Psoas muscle (tissue), 7 donors: ENCODE measurements at regions not wholly inside any gene's neighbourhood (a gene's known extent, or its start where the extent isn't known, plus 50 kb on each side); places are given as distances from the start of the nearest gene placed in this dataset.

Experiments
- ATAC-seq, 4 donors: fragments of 200-7000 bp; cut with Tn5 transposase; one replicate each; pipeline ENCODE4 v1.9.1; 2020; ENCODE audit warnings: moderate library complexity in 3 of 4, mild to moderate bottlenecking in 2 of 4
- DNase-seq, 2 donors: peaks; one replicate each; pipeline ENCODE4 v3.0.0-alpha.2; 2020
- H3K27ac ChIP-seq: fragments of 200-600 bp; one replicate; pipeline ENCODE4 v1.8.0; 2022
- H3K27me3 ChIP-seq, 3 donors: fragments of 200-600 bp in 1 of 3; one replicate each; pipeline versions ENCODE4 v1.6.1 to v1.8.0; 2013 to 2022; ENCODE audit warnings: low read length in 2 of 3, mild to moderate bottlenecking in 2 of 3, moderate library complexity in 1 of 3; ENCODE audit not compliant: insufficient read depth in 3 of 3
- H3K36me3 ChIP-seq, 2 donors: fragments of 200-600 bp in 1 of 2; one replicate each; pipeline versions ENCODE4 v1.6.1 to v1.8.0; 2013 to 2022; ENCODE audit warnings: low read depth in 1 of 2, mild to moderate bottlenecking in 1 of 2, moderate library complexity in 1 of 2; ENCODE audit not compliant: insufficient read depth in 1 of 2
- H3K4me1 ChIP-seq: fragments of 200-600 bp; one replicate; pipeline ENCODE4 v1.8.0; 2022
- H3K4me3 ChIP-seq: fragments of 200-600 bp; one replicate; pipeline ENCODE4 v1.8.0; 2022; ENCODE audit warnings: mild to moderate bottlenecking
- H3K9me3 ChIP-seq: fragments of 200-600 bp; one replicate; pipeline ENCODE4 v1.8.0; 2022
- CTCF ChIP-seq: fragments of 200-600 bp; IDR thresholded peaks from one replicate; pipeline ENCODE4 v1.8.0; 2022; ENCODE audit warnings: antibody characterized with exemption
- WGBS, 3 donors: extraction: QIAGEN DNeasy Blood & Tissue Kit; methylation state at CpG; one replicate each; pipeline versions ENCODE4 v1.1.6 to v1.1.7; 2013; 5-methylcytosine and 5-hydroxymethylcytosine counted together
- intact Hi-C, 2 donors: fragments of 100-400 bp; cut with DNase I; formaldehyde crosslinking; loops; one replicate each; pipeline versions ENCODE4 v1.11.0 to v1.14.2; 2022
- donor health status: healthy with polysubstance abuse.
- donor health status: DM: no; HTN: no; CAD: no; lungs with moderate emphysema.
- donor health status: Bipolar disorder and iron deficiency.
- donor health status: healthy.
- donor health status: DM: yes; HTN: yes; CAD: no.
- donor health status: DM: no; HTN: no; CAD: no.
- donor health status: DM: yes; HTN: yes; CAD: no.

- WGBS, 3 donors = 26 to 45% (median 36%) methylated on average over 2 of the region's 2 CpGs
- DNase-seq (no peak), ATAC-seq (no peak)
- Histone ChIP-seq H3K27ac (no peak overlapping the region), H3K4me1 (no peaks in the 10 kb centered on the region), H3K36me3 (no peaks in the 10 kb centered on the region), H3K27me3 (no peaks in the 10 kb centered on the region), H3K9me3 (no peaks in the 10 kb centered on the region), H3K4me3 (no peak overlapping the region)
- intact Hi-C loops = no loop called here
- no peak for TF ChIP-seq CTCF
Observed at GRCh38 chr13:87798536-87798935, 127.4 kb downstream of the SLITRK5 start.

- TF ChIP-seq CTCF = no peak
- intact Hi-C loops = no loop called here
- ATAC-seq (no peak), DNase-seq (no peak)
- Histone ChIP-seq H3K9me3 (no peaks in the 10 kb centered on the region), H3K4me3 (no peak overlapping the region), H3K36me3 (no peaks in the 10 kb centered on the region), H3K27me3 (no peaks in the 10 kb centered on the region), H3K4me1 (no peaks in the 10 kb centered on the region), H3K27ac (no peak overlapping the region)
- WGBS, 3 donors = 45 to 48% (median 45%) methylated on average over 13 of the region's 13 CpGs
Observed at GRCh38 chr13:87810391-87810801, 139.2 kb downstream of the SLITRK5 start.

- DNase-seq = no peak
- Histone ChIP-seq H3K27me3 (no peaks in the 10 kb centered on the region), H3K9me3 (no peaks in the 10 kb centered on the region), H3K27ac (no peak overlapping the region), H3K4me1 (no peaks in the 10 kb centered on the region), H3K36me3 (no peaks in the 10 kb centered on the region), H3K4me3 (no peak overlapping the region)
- ATAC-seq = no peak
- TF ChIP-seq CTCF = no peak
- intact Hi-C loops = no loop called here
- 83 to 86% (median 85%) methylated on average over 14 of the region's 14 CpGs for WGBS, 3 donors
Observed at GRCh38 chr13:87810920-87811344, 139.8 kb downstream of the SLITRK5 start.

GRCh38 chr13:87814403-87814802, 143.2 kb downstream of the SLITRK5 start:
- ATAC-seq = no peak
- no peaks in the 10 kb centered on the region for H3K27me3 ChIP-seq
- H3K27ac ChIP-seq = no peak overlapping the region
- intact Hi-C loops = no loop called here
- H3K4me1 ChIP-seq = no peaks in the 10 kb centered on the region
- H3K4me3 ChIP-seq = no peak overlapping the region
- WGBS, 3 donors = 70 to 74% (median 71%) methylated on average over 3 of the region's 3 CpGs
- H3K36me3 ChIP-seq = no peaks in the 10 kb centered on the region
- no peaks in the 10 kb centered on the region for H3K9me3 ChIP-seq
- no peak for TF ChIP-seq CTCF
- no peak for DNase-seq

GRCh38 chr13:87820241-87820640, 149.1 kb downstream of the SLITRK5 start:
- H3K4me3 ChIP-seq = no peak overlapping the region
- WGBS, 3 donors = 13 to 26% (median 14%) methylated on average over 1 of the region's 1 CpG

More at GRCh38 chr13:87820241-87820640, 149.1 kb downstream of the SLITRK5 start:
- Histone ChIP-seq H3K9me3 (no peaks in the 10 kb centered on the region), H3K27me3 (no peaks in the 10 kb centered on the region), H3K36me3 (no peaks in the 10 kb centered on the region), H3K27ac (no peak overlapping the region), H3K4me1 (no peaks in the 10 kb centered on the region)
- no peak for TF ChIP-seq CTCF
- DNase-seq (no peak), ATAC-seq (no peak)
- intact Hi-C loops = no loop called here
